GM23338 (cell line): ENCODE measurements at regions not wholly inside any gene's neighbourhood (a gene's known extent, or its start where the extent isn't known, plus 50 kb on each side); places are given as distances from the start of the nearest gene placed in this dataset.
A peak's percentile ranks its signal among the peaks of the same experiment; 100 is the strongest.

Source experiments
- ATAC-seq: fragments of 200-7000 bp; cut with Tn5 transposase; 3 replicates; pipeline ENCODE4 v1.9.1; 2020
- DNase-seq: peaks from one replicate; pipeline ENCODE4 v3.0.0-alpha.2; 2015; ENCODE audit warnings: low spot score
- H2AFZ ChIP-seq: fragments of 200-600 bp; sonication (generic); 2 replicates; pipeline ENCODE4 v1.8.0; 2016; ENCODE audit warnings: antibody characterized with exemption, mild to moderate bottlenecking, moderate library complexity
- H3F3A ChIP-seq: fragments of 200-600 bp; sonication (generic); replicated peaks from 2 replicates; pipeline ENCODE4 v1.8.0; 2017; ENCODE audit warnings: antibody characterized with exemption, mixed run types, low read depth
- H3K27ac ChIP-seq: fragments of 200-600 bp; sonication (generic); 2 replicates; pipeline ENCODE4 v1.6.1; 2016; ENCODE audit warnings: low read depth
- H3K27me3 ChIP-seq: fragments of 200-600 bp; sonication (generic); 2 replicates; pipeline ENCODE4 v1.8.0; 2016; ENCODE audit warnings: mild to moderate bottlenecking, mixed run types, moderate library complexity; ENCODE audit not compliant: insufficient read depth
- H3K36me3 ChIP-seq: fragments of 200-600 bp; sonication (generic); 2 replicates; pipeline ENCODE4 v1.8.0; 2016; ENCODE audit warnings: mild to moderate bottlenecking; ENCODE audit not compliant: insufficient read depth
- H3K4me1 ChIP-seq: fragments of 200-600 bp; sonication (generic); 2 replicates; pipeline ENCODE4 v1.8.0; 2016; ENCODE audit warnings: mild to moderate bottlenecking, moderate library complexity; ENCODE audit not compliant: insufficient read depth
- H3K4me2 ChIP-seq: fragments of 200-600 bp; sonication (generic); 2 replicates; pipeline ENCODE4 v1.7.1; 2017; ENCODE audit warnings: mixed run types
- H3K4me3 ChIP-seq: fragments of 200-600 bp; sonication (generic); 2 replicates; pipeline ENCODE4 v1.6.1; 2016; ENCODE audit warnings: mixed run types
- H3K79me2 ChIP-seq: fragments of 200-600 bp; sonication (generic); replicated peaks from 2 replicates; pipeline ENCODE4 v1.8.0; 2017; ENCODE audit warnings: mild to moderate bottlenecking; ENCODE audit not compliant: insufficient read depth
- H3K9me2 ChIP-seq: fragments of 200-600 bp; sonication (generic); 2 replicates; pipeline ENCODE4 v1.8.0; 2017; ENCODE audit not compliant: insufficient read depth
- H4K20me1 ChIP-seq: fragments of 200-600 bp; sonication (generic); replicated peaks from 2 replicates; pipeline ENCODE4 v1.8.0; 2017; ENCODE audit warnings: mild to moderate bottlenecking; ENCODE audit not compliant: insufficient read depth
- H3K27ac Mint-ChIP-seq: 2 replicates; pipeline ENCODE4 v1.8.0; 2020; ENCODE audit warnings: inconsistent platforms, mild to moderate bottlenecking, moderate library complexity, mixed read lengths
- H3K27me3 Mint-ChIP-seq: 3 replicates; pipeline ENCODE4 v1.8.0; 2022; ENCODE audit warnings: low read depth, mild to moderate bottlenecking, moderate library complexity, mixed read lengths, inconsistent platforms; ENCODE audit not compliant: insufficient read depth, poor library complexity
- H3K36me3 Mint-ChIP-seq: 3 replicates; pipeline ENCODE4 v1.8.0; 2021; ENCODE audit warnings: low read depth, mild to moderate bottlenecking, inconsistent platforms, moderate library complexity, mixed read lengths
- H3K4me1 Mint-ChIP-seq: 3 replicates; pipeline ENCODE4 v1.8.0; 2020; ENCODE audit warnings: mild to moderate bottlenecking, inconsistent platforms, mixed read lengths
- H3K4me3 Mint-ChIP-seq: 3 replicates; pipeline ENCODE4 v1.8.0; 2021; ENCODE audit warnings: moderate library complexity, mild to moderate bottlenecking, inconsistent platforms, mixed read lengths
- H3K9me3 Mint-ChIP-seq: 3 replicates; pipeline ENCODE4 v1.8.0; 2020; ENCODE audit warnings: moderate library complexity, mild to moderate bottlenecking, inconsistent platforms, mixed read lengths
- CREB1 ChIP-seq: fragments of 250-450 bp; sonication (Bioruptor Pico); IDR thresholded peaks from 2 replicates; pipeline ENCODE4 v1.5.0; 2020; ENCODE audit warnings: low read depth, mild to moderate bottlenecking, moderate library complexity
- CTCF ChIP-seq, 2 experiments: fragments of 200-600 bp in 1 of 2; sonication (generic) in 1 of 2; conservative IDR thresholded peaks; 2 replicates each; pipeline versions ENCODE4 v1.5.1 to v1.6.1; 2016 to 2017; ENCODE audit warnings: antibody characterized with exemption in 2 of 2, low read depth in 2 of 2, mild to moderate bottlenecking in 2 of 2, moderate library complexity in 1 of 2
- EZH2 ChIP-seq: fragments of 200-600 bp; sonication (generic); IDR thresholded peaks from one replicate; pipeline ENCODE4 v1.8.0; 2017; ENCODE audit warnings: antibody characterized with exemption, mild to moderate bottlenecking, low read depth; ENCODE audit not compliant: unreplicated experiment
- EZH2phosphoT487 ChIP-seq: fragments of 200-600 bp; sonication (generic); IDR thresholded peaks from one replicate; pipeline ENCODE4 v1.8.1; 2018; ENCODE audit warnings: antibody characterized with exemption; ENCODE audit not compliant: unreplicated experiment
- POLR2AphosphoS5 ChIP-seq: IDR thresholded peaks from 2 replicates; pipeline ENCODE4 v1.6.1; 2016; ENCODE audit warnings: antibody characterized with exemption, low read depth
- REST ChIP-seq: IDR thresholded peaks from one replicate; pipeline ENCODE4 v1.6.1; 2018; ENCODE audit warnings: antibody characterized with exemption; ENCODE audit not compliant: unreplicated experiment
- STAT1 ChIP-seq: IDR thresholded peaks from one replicate; pipeline ENCODE4 v1.6.1; 2016; ENCODE audit warnings: antibody characterized with exemption; ENCODE audit not compliant: unreplicated experiment
- ZNF114 ChIP-seq: fragments of 250-450 bp; sonication (Bioruptor Pico); IDR thresholded peaks from 2 replicates; pipeline ENCODE4 v1.5.0; 2020; ENCODE audit warnings: mild to moderate bottlenecking, moderate library complexity
- ZNF331 ChIP-seq: fragments of 250-450 bp; sonication (Bioruptor Pico); IDR thresholded peaks from 2 replicates; pipeline ENCODE4 v1.5.0; 2020; ENCODE audit warnings: low read depth, mild to moderate bottlenecking, moderate library complexity
- ZNF462 ChIP-seq: fragments of 250-450 bp; sonication (Bioruptor Pico); IDR thresholded peaks from 2 replicates; pipeline ENCODE4 v1.5.0; 2020; ENCODE audit warnings: mild to moderate bottlenecking, moderate library complexity

GRCh38 chr14:57091030-57091608, 177.6 kb downstream of the EXOC5 start:
- Mint-ChIP-seq H3K4me3 (no peak overlapping the region), H3K27ac (no peak overlapping the region), H3K4me1 (peaks cover 12% of the 10 kb centered on the region), H3K27me3 (peaks cover 1% of the 10 kb centered on the region), H3K9me3 (peaks cover 24% of the 10 kb centered on the region), H3K36me3 (peaks cover 28% of the 10 kb centered on the region)
- no peaks in the 10 kb centered on the region for H3K27me3 ChIP-seq
- no peaks in the 10 kb centered on the region for H4K20me1 ChIP-seq
- no peak overlapping the region for H3K4me3 ChIP-seq
- ATAC-seq = peak; percentile 73
- no peaks in the 10 kb centered on the region for H3K79me2 ChIP-seq
- TF ChIP-seq ZNF462 (CRISPR knock-in tag) = peak; percentile 62; the same call in 1 of the 2 replicates
- TF ChIP-seq POLR2AphosphoS5 = no peak
- 0 out of 2 replicates have a peak, but pooled peaks have one; percentile 56 for TF ChIP-seq ZNF114 (CRISPR knock-in tag)
- H3K27ac ChIP-seq = no peak overlapping the region
- H3K9me2 ChIP-seq = peaks cover 3% of the 10 kb centered on the region; the same call in 1 of the 2 replicates
- peak; percentile 41 for DNase-seq
- peak overlapping the region; percentile 20; the same call in 1 of the 2 replicates for H2AFZ ChIP-seq
- peak overlapping the region; percentile 24; the same call in 1 of the 2 replicates for H3K4me2 ChIP-seq
- no peaks in the 10 kb centered on the region; the same call in 1 of the 2 replicates for H3K36me3 ChIP-seq
- no peaks in the 10 kb centered on the region for H3F3A ChIP-seq
- peaks cover 28% of the 10 kb centered on the region for H3K4me1 ChIP-seq

- H4K20me1 ChIP-seq = no peaks in the 10 kb centered on the region
- peaks cover 31% of the 10 kb centered on the region for H3K4me1 ChIP-seq
- Mint-ChIP-seq H3K27ac (no peak overlapping the region), H3K27me3 (peaks cover under 1% of the 10 kb centered on the region), H3K4me3 (no peak overlapping the region), H3K4me1 (peaks cover 12% of the 10 kb centered on the region), H3K9me3 (peaks cover 31% of the 10 kb centered on the region), H3K36me3 (peaks cover 30% of the 10 kb centered on the region)
- no peaks in the 10 kb centered on the region for H3K79me2 ChIP-seq
- ATAC-seq (no peak), DNase-seq (no peak)
- no peaks in the 10 kb centered on the region; the same call in 1 of the 2 replicates for H3K36me3 ChIP-seq
- no peaks in the 10 kb centered on the region for H3F3A ChIP-seq
- H3K27ac ChIP-seq = no peak overlapping the region
- H3K27me3 ChIP-seq = no peaks in the 10 kb centered on the region
- peaks cover 8% of the 10 kb centered on the region; the same call in 1 of the 2 replicates for H3K9me2 ChIP-seq
- no peak overlapping the region for H3K4me2 ChIP-seq
- no peak overlapping the region for H2AFZ ChIP-seq
- no peak overlapping the region for H3K4me3 ChIP-seq
- no peak for TF ChIP-seq EZH2phosphoT487
- no peak for TF ChIP-seq EZH2
- TF ChIP-seq CREB1 (CRISPR knock-in tag) = no peak
- TF ChIP-seq CTCF (conservative IDR thresholded peaks at IDR 0.05; ENCODE audit: low read depth in 2 of 2) = no peak
- TF ChIP-seq REST = no peak
- TF ChIP-seq STAT1 = no peak
- no peak for TF ChIP-seq ZNF331
Measured at GRCh38 chr14:57089901-57090300, 178.8 kb downstream of the EXOC5 start.
